ENCODE measurements at regions not wholly inside any gene's neighbourhood (a gene's known extent, or its start where the extent isn't known, plus 50 kb on each side); places are given as distances from the start of the nearest gene placed in this dataset.
A peak's percentile ranks its signal among the peaks of the same experiment; 100 is the strongest.

- DNase-seq, result no peak
Observed at GRCh38 chr3:19093084-19093483, 55.2 kb upstream of the KCNH8 start.

GRCh38 chr3:19077388-19077787 is 70.9 kb upstream of the KCNH8 start:
- DNase-seq, result no peak

- no peak for DNase-seq
Observed at GRCh38 chr3:19075037-19075436, 73.3 kb upstream of the KCNH8 start.

GRCh38 chr3:19074257-19074900 is 73.9 kb upstream of the KCNH8 start:
- DNase-seq, result no peak

- DNase-seq, result no peak
Observed at GRCh38 chr3:19073341-19074105, 74.8 kb upstream of the KCNH8 start.

- DNase-seq, result no peak
Observed at GRCh38 chr3:19070325-19070724, 78.0 kb upstream of the KCNH8 start.

GRCh38 chr3:19065027-19065426 is 83.3 kb upstream of the KCNH8 start:
- peak; percentile 11 for DNase-seq

- DNase-seq, result no peak
Observed at GRCh38 chr3:19063936-19064335, 84.4 kb upstream of the KCNH8 start.

GRCh38 chr3:19060404-19060803 is 87.9 kb upstream of the KCNH8 start:
- DNase-seq, result no peak

GRCh38 chr3:19052874-19053273 is 95.4 kb upstream of the KCNH8 start:
- no peak for DNase-seq

- DNase-seq, result peak; percentile 4
Observed at GRCh38 chr3:19046440-19046839, 101.9 kb upstream of the KCNH8 start.

GRCh38 chr3:19030522-19030839 is 117.8 kb upstream of the KCNH8 start:
- DNase-seq, result no peak

- no peak for DNase-seq
Observed at GRCh38 chr3:19029837-19030521, 118.3 kb upstream of the KCNH8 start.

- DNase-seq, result no peak
Observed at GRCh38 chr3:19025441-19025840, 122.9 kb upstream of the KCNH8 start.

- DNase-seq, result no peak
Observed at GRCh38 chr3:19022546-19022945, 125.8 kb upstream of the KCNH8 start.

GRCh38 chr3:19016851-19017250 is 131.5 kb upstream of the KCNH8 start:
- no peak for DNase-seq

- DNase-seq, result no peak
Observed at GRCh38 chr3:19013879-19014278, 134.4 kb upstream of the KCNH8 start.

GRCh38 chr3:19012846-19013245 is 135.5 kb upstream of the KCNH8 start:
- no peak for DNase-seq

GRCh38 chr3:19002606-19003005 is 145.7 kb upstream of the KCNH8 start:
- DNase-seq, result no peak

GRCh38 chr3:18998069-18998468 is 150.2 kb upstream of the KCNH8 start:
- DNase-seq, result no peak

- DNase-seq, result peak; percentile 11
Observed at GRCh38 chr3:18992709-18993108, 155.6 kb upstream of the KCNH8 start.

GRCh38 chr3:18989237-18989795 is 159.0 kb upstream of the KCNH8 start:
- DNase-seq, result no peak

GRCh38 chr3:18988614-18989229 is 159.6 kb upstream of the KCNH8 start:
- DNase-seq, result peak; percentile 37
